Calu3 (cell line): ENCODE measurements at regions not wholly inside any gene's neighbourhood (a gene's known extent, or its start where the extent isn't known, plus 50 kb on each side); places are given as distances from the start of the nearest gene placed in this dataset.

Experiments used
- BruUV-seq: library from RNA; stranded (reverse); fragments of 400-500 nt; replicated peaks from 2 replicates; lab custom pipeline; 2021; lab: Mats Ljungman, UMichigan
- CTCF ChIA-PET: fragments of 300-600 bp; sonication (Branson Sonifier 250); formaldehyde crosslinking; loops from one replicate; lab custom pipeline; 2022; ENCODE audit warnings: antibody characterized with exemption; lab: Charles Lee
- DNase-seq: peaks from one replicate; pipeline ENCODE4 v3.0.0; 2022
- H3K27ac Mint-ChIP-seq: one replicate; pipeline ENCODE4 v1.8.0; 2022; ENCODE audit warnings: mixed read lengths; ENCODE audit not compliant: unreplicated experiment
- H3K27me3 Mint-ChIP-seq: one replicate; pipeline ENCODE4 v1.8.0; 2022; ENCODE audit warnings: mixed read lengths; ENCODE audit not compliant: unreplicated experiment
- H3K36me3 Mint-ChIP-seq: one replicate; pipeline ENCODE4 v1.8.0; 2022; ENCODE audit warnings: mild to moderate bottlenecking, moderate library complexity, mixed read lengths; ENCODE audit not compliant: insufficient read depth, unreplicated experiment
- H3K4me1 Mint-ChIP-seq: one replicate; pipeline ENCODE4 v1.8.0; 2022; ENCODE audit warnings: mild to moderate bottlenecking, low read depth, mixed read lengths; ENCODE audit not compliant: unreplicated experiment
- H3K4me3 Mint-ChIP-seq: one replicate; pipeline ENCODE4 v1.8.0; 2022; ENCODE audit warnings: mild to moderate bottlenecking, low read depth, moderate library complexity, mixed read lengths; ENCODE audit not compliant: unreplicated experiment
- H3K9me3 Mint-ChIP-seq: one replicate; pipeline ENCODE4 v1.8.0; 2022; ENCODE audit warnings: low read depth, mixed read lengths; ENCODE audit not compliant: unreplicated experiment
- intact Hi-C: fragments of 100-400 bp; cut with micrococcal nuclease; formaldehyde crosslinking; loops from one replicate; pipeline ENCODE4 v1.10.0; 2022; ENCODE audit not compliant: unreplicated experiment
- TF ChIP-seq, protein P1 (sequence below): fragments of 200-600 bp; IDR thresholded peaks from one replicate; pipeline ENCODE4 v1.8.0; 2022; ENCODE audit warnings: antibody characterized with exemption; ENCODE audit not compliant: unreplicated experiment

DNA sequence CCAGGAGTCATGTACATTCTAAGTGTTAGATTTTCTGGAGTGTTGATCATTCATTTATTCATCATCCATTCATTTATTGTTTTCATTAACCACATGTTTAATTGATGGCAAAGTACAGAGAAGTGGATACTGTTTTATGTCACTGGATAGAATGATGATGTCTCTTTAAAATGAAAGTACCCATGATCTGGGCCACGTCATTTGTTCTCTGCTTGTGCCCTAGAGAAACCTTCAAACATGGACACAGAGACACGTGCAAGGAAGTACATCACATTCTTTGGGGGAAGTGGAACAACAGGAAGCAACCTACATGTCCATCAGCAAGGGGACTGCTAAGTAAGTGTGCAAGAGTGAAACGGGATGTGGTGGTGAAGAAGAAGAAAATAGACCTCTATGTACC lies 75.8 kb upstream of the TSHZ2 start:
- H3K27me3 Mint-ChIP-seq: peaks cover 40% of the 10 kb centered on the region
- no TSS peak for BruUV-seq
- TF ChIP-seq, protein P1, sequence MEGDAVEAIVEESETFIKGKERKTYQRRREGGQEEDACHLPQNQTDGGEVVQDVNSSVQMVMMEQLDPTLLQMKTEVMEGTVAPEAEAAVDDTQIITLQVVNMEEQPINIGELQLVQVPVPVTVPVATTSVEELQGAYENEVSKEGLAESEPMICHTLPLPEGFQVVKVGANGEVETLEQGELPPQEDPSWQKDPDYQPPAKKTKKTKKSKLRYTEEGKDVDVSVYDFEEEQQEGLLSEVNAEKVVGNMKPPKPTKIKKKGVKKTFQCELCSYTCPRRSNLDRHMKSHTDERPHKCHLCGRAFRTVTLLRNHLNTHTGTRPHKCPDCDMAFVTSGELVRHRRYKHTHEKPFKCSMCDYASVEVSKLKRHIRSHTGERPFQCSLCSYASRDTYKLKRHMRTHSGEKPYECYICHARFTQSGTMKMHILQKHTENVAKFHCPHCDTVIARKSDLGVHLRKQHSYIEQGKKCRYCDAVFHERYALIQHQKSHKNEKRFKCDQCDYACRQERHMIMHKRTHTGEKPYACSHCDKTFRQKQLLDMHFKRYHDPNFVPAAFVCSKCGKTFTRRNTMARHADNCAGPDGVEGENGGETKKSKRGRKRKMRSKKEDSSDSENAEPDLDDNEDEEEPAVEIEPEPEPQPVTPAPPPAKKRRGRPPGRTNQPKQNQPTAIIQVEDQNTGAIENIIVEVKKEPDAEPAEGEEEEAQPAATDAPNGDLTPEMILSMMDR: no peak

DNA sequence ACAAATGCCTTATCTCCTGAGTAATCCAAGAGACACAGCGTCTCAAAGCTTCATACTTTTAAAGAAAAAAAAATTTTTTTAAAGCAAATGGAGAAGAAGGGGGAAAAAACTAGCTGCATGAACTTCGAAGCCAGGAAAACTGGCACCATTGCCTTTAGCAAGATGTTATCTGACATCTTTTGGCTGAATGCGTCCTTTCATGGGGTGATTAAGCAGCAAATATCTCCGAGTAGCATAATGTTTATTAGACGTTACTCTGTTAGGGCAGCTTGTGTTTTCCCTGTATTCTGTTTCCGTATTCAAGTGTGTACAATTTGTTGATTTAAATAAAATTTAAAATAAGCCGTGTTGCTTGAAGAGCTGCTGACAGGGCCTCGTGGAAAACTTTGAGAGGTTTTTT lies 76.5 kb upstream of the TSHZ2 start:
- Mint-ChIP-seq H3K27ac (no peak overlapping the region), H3K36me3 (no peaks in the 10 kb centered on the region), H3K9me3 (peaks cover 6% of the 10 kb centered on the region), H3K4me3 (no peak overlapping the region), H3K4me1 (no peaks in the 10 kb centered on the region), H3K27me3 (peaks cover 40% of the 10 kb centered on the region)
- CTCF ChIA-PET: no interaction called here
- TF ChIP-seq, protein P1: no peak
- BruUV-seq: no TSS peak
- no peak for DNase-seq
- intact Hi-C loops: loop anchor here (2.0 kb wide), 1 partner anchor 21 kb away; no protein-coding TSS in a partner anchor

More for the DNA sequence above, 75.8 kb upstream of the TSHZ2 start:
- intact Hi-C loops: no loop called here
- Mint-ChIP-seq H3K36me3 (no peaks in the 10 kb centered on the region), H3K4me3 (no peak overlapping the region), H3K4me1 (no peaks in the 10 kb centered on the region), H3K27ac (no peak overlapping the region), H3K9me3 (peaks cover 6% of the 10 kb centered on the region)
- no peak for DNase-seq
- CTCF ChIA-PET: interaction anchor here (0.6 kb wide), 1 partner anchor 719 kb away, joined by 3 read pairs; no protein-coding TSS in a partner anchor

DNA sequence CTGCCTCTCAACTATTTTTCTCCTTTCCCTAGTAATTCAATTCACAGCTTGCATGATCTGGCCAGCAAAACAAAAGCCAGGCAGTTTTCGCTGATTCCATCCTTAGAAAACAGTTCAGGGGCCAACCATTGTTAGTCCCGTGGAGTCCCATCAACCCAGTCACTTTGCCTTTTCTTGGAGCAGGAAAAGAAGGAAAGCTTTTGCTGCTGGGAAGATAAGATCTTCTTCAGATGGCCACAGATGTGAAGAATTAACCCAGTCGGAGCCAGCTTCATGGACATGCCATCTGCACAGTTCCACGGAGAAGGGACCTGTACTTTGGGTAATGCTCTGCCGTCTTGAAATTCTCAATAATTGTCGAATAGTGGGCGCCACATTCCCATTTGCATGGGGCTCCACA lies 76.9 kb upstream of the TSHZ2 start:
- no peak overlapping the region for H3K27ac Mint-ChIP-seq
- no peak for DNase-seq
- H3K9me3 Mint-ChIP-seq: peaks cover 6% of the 10 kb centered on the region
- H3K27me3 Mint-ChIP-seq: peaks cover 40% of the 10 kb centered on the region
- intact Hi-C loops: loop anchor here (2.0 kb wide), 1 partner anchor 20 kb away; no protein-coding TSS in a partner anchor
- TF ChIP-seq, protein P1: no peak
- H3K36me3 Mint-ChIP-seq: no peaks in the 10 kb centered on the region
- H3K4me3 Mint-ChIP-seq: no peak overlapping the region
- no peaks in the 10 kb centered on the region for H3K4me1 Mint-ChIP-seq
- CTCF ChIA-PET: no interaction called here
- BruUV-seq: no TSS peak

DNA sequence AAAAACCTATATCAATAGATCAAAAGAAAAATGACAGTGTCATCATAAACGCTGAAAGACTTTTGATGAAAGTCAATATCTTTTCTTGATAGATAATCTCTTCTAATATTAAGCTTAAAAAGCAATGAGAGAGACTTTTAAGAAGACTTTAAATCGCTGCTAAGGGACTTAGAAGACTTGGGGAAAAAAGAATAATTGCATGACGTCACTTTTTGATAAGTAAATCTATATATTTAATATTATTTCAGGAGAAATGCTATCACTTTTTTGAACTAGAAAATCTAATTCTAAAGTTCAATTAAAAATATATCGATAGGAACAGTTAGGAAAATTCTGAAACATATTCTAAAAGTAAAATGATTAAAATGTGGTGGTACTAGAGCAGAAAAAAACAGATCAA lies 78.7 kb upstream of the TSHZ2 start:
- no TSS peak for BruUV-seq
- H3K9me3 Mint-ChIP-seq: peaks cover 9% of the 10 kb centered on the region
- H3K4me1 Mint-ChIP-seq: no peaks in the 10 kb centered on the region
- peaks cover 44% of the 10 kb centered on the region for H3K27me3 Mint-ChIP-seq
- H3K36me3 Mint-ChIP-seq: no peaks in the 10 kb centered on the region
- intact Hi-C loops: no loop called here
- TF ChIP-seq, protein P1: no peak
- no peak for DNase-seq
- no peak overlapping the region for H3K4me3 Mint-ChIP-seq
- CTCF ChIA-PET: interaction anchor here (0.6 kb wide), 1 partner anchor 157 kb away, joined by 3 read pairs; no protein-coding TSS in a partner anchor
- H3K27ac Mint-ChIP-seq: no peak overlapping the region
